Astrocyte (in vitro differentiated cells and primary cell): ENCODE measurements at regions not wholly inside any gene's neighbourhood (a gene's known extent, or its start where the extent isn't known, plus 50 kb on each side); places are given as distances from the start of the nearest gene placed in this dataset.

Source experiments
- DNase-seq: peaks from one replicate; pipeline ENCODE4 v3.0.0-alpha.2; 2010; ENCODE audit warnings: low read depth
- FAIRE-seq: peaks from 2 replicates; lab custom pipeline; 2011; peaks lifted over from hg19 to GRCh38; lab: Jason Lieb, UNC
- H2AFZ ChIP-seq: 2 replicates; pipeline ENCODE4 v1.6.0; 2012; ENCODE audit warnings: low read depth, low read length, inconsistent platforms
- H3K27ac ChIP-seq: 2 replicates; pipeline ENCODE4 v1.5.1; 2011; ENCODE audit warnings: low read depth, low read length, inconsistent platforms
- H3K27me3 ChIP-seq: 2 replicates; pipeline ENCODE4 v1.6.0; 2011; ENCODE audit warnings: low read length, inconsistent platforms; ENCODE audit not compliant: insufficient read depth
- H3K36me3 ChIP-seq: 2 replicates; pipeline ENCODE4 v1.5.1; 2011; ENCODE audit warnings: low read length, inconsistent platforms; ENCODE audit not compliant: insufficient read depth
- H3K4me1 ChIP-seq: 2 replicates; pipeline ENCODE4 v1.5.1; 2011; ENCODE audit warnings: low read length, inconsistent platforms; ENCODE audit not compliant: insufficient read depth
- H3K4me2 ChIP-seq: 2 replicates; pipeline ENCODE4 v1.6.0; 2012; ENCODE audit warnings: low read length, inconsistent platforms
- H3K4me3 ChIP-seq: 2 replicates; pipeline ENCODE4 v1.5.1; 2011; ENCODE audit warnings: low read depth, mild to moderate bottlenecking, low read length, inconsistent platforms; ENCODE audit not compliant: insufficient read depth
- H3K79me2 ChIP-seq: 2 replicates; pipeline ENCODE4 v1.6.0; 2012; ENCODE audit warnings: mild to moderate bottlenecking, low read length, inconsistent platforms; ENCODE audit not compliant: insufficient read depth
- H3K9ac ChIP-seq: 2 replicates; pipeline ENCODE4 v1.6.0; 2012; ENCODE audit warnings: mild to moderate bottlenecking, low read length, inconsistent platforms
- H3K9me3 ChIP-seq: 2 replicates; pipeline ENCODE4 v1.5.1; 2012; ENCODE audit warnings: low read depth, mild to moderate bottlenecking, low read length, inconsistent platforms; ENCODE audit not compliant: insufficient read depth
- H4K20me1 ChIP-seq: 2 replicates; pipeline ENCODE4 v1.6.0; 2012; ENCODE audit warnings: low read length, inconsistent platforms; ENCODE audit not compliant: insufficient read depth
- H3K27ac Mint-ChIP-seq: one replicate; pipeline ENCODE4 v1.8.0; 2021; ENCODE audit warnings: mild to moderate bottlenecking, mixed read lengths; ENCODE audit not compliant: unreplicated experiment
- H3K27me3 Mint-ChIP-seq: one replicate; pipeline ENCODE4 v1.8.0; 2021; ENCODE audit warnings: low read depth, mixed read lengths; ENCODE audit not compliant: unreplicated experiment
- H3K36me3 Mint-ChIP-seq: one replicate; pipeline ENCODE4 v1.8.0; 2021; ENCODE audit warnings: low read depth, mixed read lengths; ENCODE audit not compliant: unreplicated experiment
- H3K4me1 Mint-ChIP-seq: one replicate; pipeline ENCODE4 v1.8.0; 2021; ENCODE audit warnings: low read depth, mixed read lengths; ENCODE audit not compliant: unreplicated experiment
- H3K4me3 Mint-ChIP-seq: one replicate; pipeline ENCODE4 v1.8.0; 2021; ENCODE audit warnings: mild to moderate bottlenecking, moderate library complexity, mixed read lengths; ENCODE audit not compliant: unreplicated experiment
- H3K9me3 Mint-ChIP-seq: one replicate; pipeline ENCODE4 v1.8.0; 2021; ENCODE audit warnings: mild to moderate bottlenecking, mixed read lengths; ENCODE audit not compliant: unreplicated experiment
- CTCF ChIP-seq: IDR thresholded peaks from 2 replicates; pipeline ENCODE4 v1.5.1; 2011; ENCODE audit warnings: low read depth, mild to moderate bottlenecking, inconsistent platforms, low read length, moderate library complexity; ENCODE audit not compliant: insufficient read depth
- EZH2 ChIP-seq: IDR thresholded peaks from 2 replicates; pipeline ENCODE4 v1.6.1; 2012; ENCODE audit warnings: mild to moderate bottlenecking, low read length, inconsistent platforms; ENCODE audit not compliant: insufficient read depth

GRCh38 chr17:34178092-34178491 lies 77.0 kb upstream of the CCL2 start:
- DNase-seq (peak; percentile 10), FAIRE-seq (no peak)
- Histone ChIP-seq H3K27ac (no peak overlapping the region), H4K20me1 (no peaks in the 10 kb centered on the region), H3K27me3 (no peaks in the 10 kb centered on the region), H3K4me3 (no peak overlapping the region), H3K4me2 (peak overlapping the region; percentile 61), H3K79me2 (no peaks in the 10 kb centered on the region), H3K9ac (no peak overlapping the region), H3K4me1 (peaks cover 12% of the 10 kb centered on the region), H3K36me3 (no peaks in the 10 kb centered on the region), H2AFZ (no peak overlapping the region), H3K9me3 (no peaks in the 10 kb centered on the region)
- peaks cover 5% of the 10 kb centered on the region for H3K27me3 Mint-ChIP-seq
- no peak overlapping the region for H3K27ac Mint-ChIP-seq
- H3K36me3 Mint-ChIP-seq: no peaks in the 10 kb centered on the region
- H3K4me3 Mint-ChIP-seq: no peak overlapping the region
- peaks cover 7% of the 10 kb centered on the region for H3K4me1 Mint-ChIP-seq
- no peaks in the 10 kb centered on the region for H3K9me3 Mint-ChIP-seq
- TF ChIP-seq EZH2 (no peak), CTCF (no peak)

- TF ChIP-seq EZH2: no peak
- no peak overlapping the region for H3K4me3 Mint-ChIP-seq
- Histone ChIP-seq H3K27me3 (no peaks in the 10 kb centered on the region), H3K9me3 (no peaks in the 10 kb centered on the region), H4K20me1 (no peaks in the 10 kb centered on the region), H3K36me3 (no peaks in the 10 kb centered on the region), H2AFZ (no peak overlapping the region), H3K4me3 (no peak overlapping the region), H3K4me1 (peaks cover 10% of the 10 kb centered on the region), H3K27ac (no peak overlapping the region), H3K4me2 (no peak overlapping the region), H3K79me2 (no peaks in the 10 kb centered on the region), H3K9ac (no peak overlapping the region)
- no peak for FAIRE-seq
- peaks cover 7% of the 10 kb centered on the region for H3K4me1 Mint-ChIP-seq
- H3K27ac Mint-ChIP-seq: no peak overlapping the region
- peaks cover 13% of the 10 kb centered on the region for H3K27me3 Mint-ChIP-seq
- DNase-seq: no peak
- no peaks in the 10 kb centered on the region for H3K36me3 Mint-ChIP-seq
- H3K9me3 Mint-ChIP-seq: peaks cover 2% of the 10 kb centered on the region
These were observed 72.9 kb upstream of the CCL2 start for GRCh38 chr17:34182036-34182803.

- H3K4me1 ChIP-seq: no peaks in the 10 kb centered on the region
- Mint-ChIP-seq H3K9me3 (no peaks in the 10 kb centered on the region), H3K4me1 (peaks cover under 1% of the 10 kb centered on the region), H3K36me3 (no peaks in the 10 kb centered on the region), H3K27me3 (peaks cover 5% of the 10 kb centered on the region), H3K4me3 (no peak overlapping the region), H3K27ac (no peak overlapping the region)
- H3K4me2 ChIP-seq: no peak overlapping the region
- no peak for FAIRE-seq
- no peak for DNase-seq
- H3K79me2 ChIP-seq: no peaks in the 10 kb centered on the region
- no peaks in the 10 kb centered on the region for H3K9me3 ChIP-seq
- H3K4me3 ChIP-seq: no peak overlapping the region
- TF ChIP-seq CTCF (no peak), EZH2 (no peak)
- no peaks in the 10 kb centered on the region for H4K20me1 ChIP-seq
- H2AFZ ChIP-seq: no peak overlapping the region
- H3K36me3 ChIP-seq: no peaks in the 10 kb centered on the region
- H3K27me3 ChIP-seq: peaks cover 3% of the 10 kb centered on the region
- no peak overlapping the region for H3K27ac ChIP-seq
- H3K9ac ChIP-seq: no peak overlapping the region
These were observed 59.1 kb upstream of the CCL2 start for GRCh38 chr17:34195987-34196386.
